ENCODE measurements at regions not wholly inside any gene's neighbourhood (a gene's known extent, or its start where the extent isn't known, plus 50 kb on each side); places are given as distances from the start of the nearest gene placed in this dataset.
A peak's percentile ranks its signal among the peaks of the same experiment; 100 is the strongest.
"Not testable (repeated sequence)": the region's sequence is repeated elsewhere in the genome, so short reads cannot be mapped to it uniquely, and the experiment has no call there.

DNA sequence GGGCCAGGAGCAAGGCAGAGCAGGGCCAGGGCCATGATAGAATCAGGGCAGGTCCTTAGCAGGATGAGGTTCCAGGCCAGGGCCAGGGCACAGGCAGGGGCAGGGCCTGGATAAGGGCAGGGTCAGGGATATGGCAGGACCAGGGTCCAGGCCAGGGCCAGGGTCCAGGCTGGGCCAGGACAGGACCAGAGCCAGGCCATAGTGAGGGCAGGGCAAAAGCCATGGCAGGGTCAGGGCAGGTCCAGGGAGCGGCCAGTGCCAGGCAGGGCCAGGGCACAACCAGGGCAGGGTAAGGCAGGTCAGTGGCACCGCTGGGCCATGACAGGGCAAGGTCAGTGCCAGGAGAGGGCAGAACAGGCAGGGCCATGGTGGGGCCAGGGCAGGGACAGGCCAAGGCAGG, 152.2 kb downstream of the LIPI start:
- no peak for DNase-seq

DNA sequence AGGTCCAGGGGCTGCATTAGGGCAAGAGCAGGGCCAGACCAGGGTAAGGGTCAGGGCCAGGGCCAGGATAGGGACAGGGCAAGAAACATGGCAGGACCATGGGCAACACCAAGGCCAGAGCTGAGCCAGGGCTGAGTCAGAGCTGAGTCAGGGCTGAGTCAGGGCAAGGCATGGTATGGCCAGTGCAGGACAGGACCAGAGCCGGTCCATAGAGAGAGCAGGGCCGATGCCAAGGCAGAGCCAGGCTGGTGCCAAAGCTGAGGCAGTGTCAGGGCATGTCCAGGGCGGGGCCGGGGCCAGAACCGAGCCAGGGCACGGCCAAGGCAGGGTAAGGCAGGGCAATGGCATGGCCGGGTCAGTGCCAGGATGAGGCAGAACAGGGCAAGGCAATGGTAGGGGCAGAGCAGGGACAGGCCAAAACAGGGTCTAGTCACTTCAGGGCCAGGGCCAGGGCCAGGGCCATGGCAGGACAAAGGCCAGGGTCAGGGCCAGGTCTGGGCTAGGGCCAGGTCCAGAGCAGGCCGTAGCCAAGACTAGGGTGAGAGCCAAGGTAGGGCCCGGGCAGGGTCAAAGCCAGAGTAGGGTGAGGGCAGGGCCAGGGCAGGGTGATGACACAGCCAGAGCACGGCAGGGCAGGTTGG, 152.8 kb downstream of the LIPI start:
- not testable (repeated sequence) for DNase-seq

- no peak for DNase-seq
Measured at GRCh38 chr21:14057313-14057712, 153.4 kb downstream of the LIPI start.

GRCh38 chr21:14056771-14057191, 154.0 kb downstream of the LIPI start:
- no peak for DNase-seq

- not testable (repeated sequence) for DNase-seq
Measured at GRCh38 chr21:14055746-14056515, 154.8 kb downstream of the LIPI start.

DNA sequence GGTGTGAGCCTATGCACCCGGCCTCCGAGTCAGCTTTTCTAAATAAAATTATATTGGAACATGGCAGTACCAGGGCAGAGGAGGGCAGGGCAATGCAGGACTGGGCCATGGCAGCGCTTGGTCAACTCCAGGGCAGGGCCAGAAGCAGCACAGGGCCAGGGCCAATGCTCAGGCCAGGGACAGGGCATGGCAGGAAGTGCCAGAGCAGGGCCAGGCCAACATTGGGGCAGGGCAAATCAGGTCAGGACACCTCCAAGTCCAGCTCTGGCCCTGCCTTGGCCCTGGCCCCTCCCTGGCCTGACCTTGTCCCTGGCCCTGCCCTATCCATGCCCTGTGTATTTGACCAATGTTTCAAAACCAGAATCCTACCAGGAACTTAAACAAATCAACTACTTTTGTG, 156.1 kb downstream of the LIPI start:
- DNase-seq: no peak

DNA sequence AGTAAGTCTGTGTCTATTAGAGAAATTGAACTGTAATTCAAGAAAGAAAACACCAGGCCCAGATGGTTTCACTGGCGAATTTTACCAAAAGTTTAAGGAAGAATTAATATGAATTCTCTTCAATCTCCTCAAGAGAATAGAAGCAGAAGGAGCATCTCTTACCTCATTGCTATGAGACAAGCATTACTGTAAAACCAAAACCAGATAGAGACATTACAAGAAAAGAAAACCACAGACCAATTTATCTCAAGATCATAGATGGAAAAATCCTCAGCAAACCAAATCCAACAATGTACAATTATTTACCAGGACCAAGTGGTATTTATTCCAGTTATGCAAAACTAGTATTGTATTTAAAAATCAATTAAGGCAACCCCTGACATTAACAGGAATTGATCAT, 160.6 kb downstream of the LIPI start:
- DNase-seq: no peak

- no peak for DNase-seq
Measured at GRCh38 chr21:14046401-14046800, 164.4 kb downstream of the LIPI start.

DNA sequence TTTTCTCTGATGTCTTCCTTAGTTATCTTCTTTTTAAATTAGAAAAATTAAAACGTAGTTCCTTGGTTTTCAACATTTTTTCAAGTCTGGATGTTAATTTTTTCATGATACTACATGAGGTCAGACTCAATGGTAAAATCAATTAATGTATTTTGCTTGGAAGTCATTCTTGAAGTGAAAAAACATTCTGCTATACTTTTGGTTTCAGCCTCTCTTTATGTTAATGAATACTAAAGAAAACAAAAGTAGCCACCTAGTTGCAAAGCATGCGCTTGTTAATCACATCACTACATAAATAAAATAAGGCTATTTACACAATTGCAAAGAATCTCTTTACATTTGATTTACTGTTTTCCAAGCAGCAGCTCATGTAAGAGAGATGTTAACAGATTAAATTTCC, 170.4 kb downstream of the LIPI start:
- no peak for DNase-seq

- not testable (repeated sequence) for DNase-seq
Measured at GRCh38 chr21:14028619-14029018, 182.1 kb downstream of the LIPI start.

- peak; percentile 85 for DNase-seq
Measured at GRCh38 chr21:14027235-14027869, 183.4 kb downstream of the LIPI start.

GRCh38 chr21:14020108-14020507, 190.6 kb downstream of the LIPI start:
- DNase-seq: not testable (repeated sequence)

GRCh38 chr21:14015841-14016240, 194.9 kb downstream of the LIPI start:
- DNase-seq: not testable (repeated sequence)

DNA sequence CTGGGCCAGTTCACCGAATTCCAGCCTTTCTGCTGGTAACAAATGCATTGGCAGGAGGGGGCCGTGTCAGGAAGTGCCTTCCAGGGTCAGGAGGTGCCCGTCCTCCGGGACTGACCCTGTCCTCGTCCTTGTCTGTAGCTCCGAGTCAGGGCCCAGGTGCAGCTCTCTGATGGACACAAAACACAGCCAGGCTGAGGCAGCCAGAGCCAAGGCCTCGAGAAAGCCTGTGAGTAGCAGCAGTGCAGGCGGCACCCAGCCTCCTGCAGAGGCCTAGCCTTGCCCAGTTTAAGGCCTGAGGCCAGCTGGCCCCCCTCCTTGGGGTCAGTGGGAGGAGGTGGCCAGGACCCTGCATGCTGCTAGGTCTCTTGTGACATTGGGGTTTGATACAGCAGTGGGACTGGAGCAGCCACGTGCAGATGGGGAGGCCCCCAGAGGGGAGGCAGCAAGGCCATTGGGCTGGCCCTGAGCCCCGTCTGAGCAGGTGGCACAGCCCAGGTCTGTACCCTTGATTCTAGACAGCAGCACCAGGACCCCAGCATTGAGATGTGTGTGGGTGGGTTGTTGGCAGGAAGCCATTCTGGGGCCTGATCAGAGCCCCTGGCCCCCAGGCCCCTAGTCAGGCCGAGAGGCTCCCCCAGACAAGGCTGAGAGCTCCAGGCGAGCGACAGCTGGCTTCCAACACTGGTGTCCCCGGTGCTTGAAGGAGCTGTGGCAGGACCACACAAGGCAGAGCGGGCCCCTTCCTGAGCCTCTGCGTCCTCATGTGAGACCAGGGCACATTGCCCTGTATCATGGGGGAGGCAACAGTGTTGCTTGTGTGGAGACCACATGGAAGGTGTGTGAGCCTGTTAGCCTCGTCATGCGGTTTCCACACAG, 196.9 kb downstream of the LIPI start:
- not testable (repeated sequence) for DNase-seq

- DNase-seq: no peak
Measured at GRCh38 chr21:14013056-14013603, 197.6 kb downstream of the LIPI start.

DNA sequence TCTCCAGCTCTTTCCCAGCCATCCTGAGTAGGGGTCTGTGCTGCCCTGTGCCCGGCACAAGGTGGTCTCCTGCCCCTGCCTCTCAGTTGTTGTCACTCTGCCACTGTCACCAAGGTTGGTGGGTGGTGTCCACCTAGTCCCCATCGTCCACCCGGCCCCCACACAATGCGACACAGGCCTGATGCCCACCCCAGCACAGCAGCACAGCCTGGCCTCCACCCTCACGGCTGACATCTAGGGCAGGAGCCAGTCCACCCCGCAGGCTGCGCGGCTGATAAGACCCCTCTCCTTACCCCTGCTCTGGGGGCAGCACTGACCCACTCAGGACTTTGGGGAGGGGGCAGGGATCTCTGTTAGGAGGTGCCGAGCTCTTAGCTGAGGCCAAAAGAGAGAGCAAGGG, 198.3 kb downstream of the LIPI start:
- no peak for DNase-seq

GRCh38 chr21:14011751-14012150, 199.0 kb downstream of the LIPI start:
- not testable (repeated sequence) for DNase-seq

DNA sequence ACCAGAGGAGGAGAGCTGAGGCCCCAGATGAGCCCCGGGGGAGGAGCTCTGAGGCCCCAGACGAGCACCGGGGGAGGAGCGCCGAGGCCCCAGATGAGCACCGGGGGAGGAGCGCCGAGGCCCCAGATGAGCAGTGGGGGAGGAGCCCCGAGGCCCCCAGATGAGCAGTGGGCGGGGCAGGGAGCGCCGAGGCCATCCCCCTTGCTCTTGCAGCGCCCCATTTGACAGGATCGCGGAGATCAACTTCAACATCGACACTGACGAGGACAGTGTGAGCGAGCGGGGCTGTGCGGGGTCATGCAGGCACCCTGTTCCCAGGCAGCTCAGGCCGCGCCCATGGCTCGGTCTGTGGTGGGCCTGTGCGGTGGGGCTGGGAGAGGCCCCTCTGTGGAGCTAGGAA, 199.6 kb downstream of the LIPI start:
- DNase-seq: not testable (repeated sequence)

DNA sequence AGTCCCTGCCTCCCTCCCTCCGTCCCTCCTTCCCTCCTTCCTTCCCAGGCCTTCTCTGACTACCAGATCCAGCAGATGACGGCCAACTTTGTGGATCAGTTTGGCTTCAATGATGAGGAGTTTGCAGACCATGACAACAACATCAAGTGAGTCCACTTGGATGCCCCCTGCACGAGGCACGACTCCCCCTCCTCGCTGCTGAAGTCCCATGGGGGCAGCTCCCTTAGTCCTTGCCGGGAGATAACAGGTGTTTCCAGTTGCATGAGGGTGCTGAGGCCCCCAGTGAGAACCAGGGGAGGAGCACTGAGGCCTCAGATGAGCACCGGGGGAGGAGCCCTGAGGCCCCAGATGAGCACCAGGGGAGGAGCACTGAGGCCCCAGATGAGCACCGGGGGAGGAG, 200.0 kb downstream of the LIPI start:
- no peak for DNase-seq

- not testable (repeated sequence) for DNase-seq
Measured at GRCh38 chr21:14009990-14010389, 200.8 kb downstream of the LIPI start.

DNA sequence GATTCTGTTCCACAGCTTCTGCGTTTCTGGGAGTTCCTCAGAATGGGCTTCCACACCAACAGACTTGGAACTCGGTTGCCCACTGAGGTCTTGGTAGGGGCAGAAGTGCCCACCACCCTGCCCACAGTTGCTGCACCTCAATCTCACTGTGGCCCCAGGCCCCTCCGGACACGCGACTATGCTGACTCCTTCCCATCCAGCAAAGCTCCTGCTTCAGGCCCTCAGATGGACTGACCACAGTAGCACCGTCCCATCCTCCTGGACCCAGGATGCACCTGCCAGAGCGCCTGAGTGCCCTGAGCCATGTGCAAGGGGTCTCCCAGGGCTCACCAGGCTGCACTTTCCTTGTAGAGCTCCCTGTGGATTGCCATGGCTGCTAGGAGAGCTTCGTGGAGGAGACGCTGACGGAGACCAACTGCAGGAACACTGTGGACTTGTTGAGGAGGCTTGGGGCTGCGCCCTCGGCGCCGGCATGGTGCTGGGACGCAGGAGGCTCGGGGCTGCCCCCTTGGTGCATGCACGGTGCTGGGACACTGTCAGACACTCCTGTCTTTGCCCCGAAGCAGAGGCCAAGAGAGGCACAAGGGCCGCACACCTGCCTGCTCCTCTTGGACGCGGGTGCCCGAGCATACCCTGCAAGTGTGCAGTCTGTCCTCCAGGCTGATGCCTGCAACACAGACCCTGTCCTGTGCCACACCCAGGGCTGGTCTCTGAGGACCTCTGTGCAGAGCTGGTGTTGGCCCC, 201.3 kb downstream of the LIPI start:
- not testable (repeated sequence) for DNase-seq

- not testable (repeated sequence) for DNase-seq
Measured at GRCh38 chr21:14008436-14008835, 202.3 kb downstream of the LIPI start.
